ENCODE measurements at regions not wholly inside any gene's neighbourhood (a gene's known extent, or its start where the extent isn't known, plus 50 kb on each side); places are given as distances from the start of the nearest gene placed in this dataset.

DNA sequence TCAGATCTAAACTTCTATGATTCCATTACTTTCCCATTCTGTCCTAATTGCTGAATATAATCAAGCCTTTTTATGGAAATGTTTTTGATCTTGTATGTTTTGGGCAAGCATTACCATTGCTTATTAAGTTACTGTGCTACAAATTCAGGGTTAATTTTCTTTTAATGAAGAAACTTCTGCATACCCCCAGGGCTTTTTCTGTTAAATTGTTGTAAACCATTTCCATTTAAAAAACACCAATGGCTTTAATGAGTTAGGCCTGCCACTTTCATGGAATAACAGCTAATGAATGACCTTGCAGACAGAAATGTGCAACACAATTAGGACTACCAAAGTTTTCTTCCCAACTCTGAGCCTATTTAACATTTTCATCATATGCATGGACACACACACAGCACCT, 150.0 kb downstream of the DIPK2A start:
- TF ChIP-seq, protein P1, sequence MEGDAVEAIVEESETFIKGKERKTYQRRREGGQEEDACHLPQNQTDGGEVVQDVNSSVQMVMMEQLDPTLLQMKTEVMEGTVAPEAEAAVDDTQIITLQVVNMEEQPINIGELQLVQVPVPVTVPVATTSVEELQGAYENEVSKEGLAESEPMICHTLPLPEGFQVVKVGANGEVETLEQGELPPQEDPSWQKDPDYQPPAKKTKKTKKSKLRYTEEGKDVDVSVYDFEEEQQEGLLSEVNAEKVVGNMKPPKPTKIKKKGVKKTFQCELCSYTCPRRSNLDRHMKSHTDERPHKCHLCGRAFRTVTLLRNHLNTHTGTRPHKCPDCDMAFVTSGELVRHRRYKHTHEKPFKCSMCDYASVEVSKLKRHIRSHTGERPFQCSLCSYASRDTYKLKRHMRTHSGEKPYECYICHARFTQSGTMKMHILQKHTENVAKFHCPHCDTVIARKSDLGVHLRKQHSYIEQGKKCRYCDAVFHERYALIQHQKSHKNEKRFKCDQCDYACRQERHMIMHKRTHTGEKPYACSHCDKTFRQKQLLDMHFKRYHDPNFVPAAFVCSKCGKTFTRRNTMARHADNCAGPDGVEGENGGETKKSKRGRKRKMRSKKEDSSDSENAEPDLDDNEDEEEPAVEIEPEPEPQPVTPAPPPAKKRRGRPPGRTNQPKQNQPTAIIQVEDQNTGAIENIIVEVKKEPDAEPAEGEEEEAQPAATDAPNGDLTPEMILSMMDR (IDR thresholded peaks at IDR 0.05) = no peak
- no peak for TF ChIP-seq POLR2A (IDR thresholded peaks at IDR 0.05)

Data from lower leg skin (tissue), 3 donors.